ENCODE measurements at regions not wholly inside any gene's neighbourhood (a gene's known extent, or its start where the extent isn't known, plus 50 kb on each side); places are given as distances from the start of the nearest gene placed in this dataset.

GRCh38 chr20:1707588-1708449 is 50.2 kb upstream of the SIRPG start:
- DNase-seq, result peak; percentile 23
